ENCODE measurements at regions not wholly inside any gene's neighbourhood (a gene's known extent, or its start where the extent isn't known, plus 50 kb on each side); places are given as distances from the start of the nearest gene placed in this dataset.

DNA sequence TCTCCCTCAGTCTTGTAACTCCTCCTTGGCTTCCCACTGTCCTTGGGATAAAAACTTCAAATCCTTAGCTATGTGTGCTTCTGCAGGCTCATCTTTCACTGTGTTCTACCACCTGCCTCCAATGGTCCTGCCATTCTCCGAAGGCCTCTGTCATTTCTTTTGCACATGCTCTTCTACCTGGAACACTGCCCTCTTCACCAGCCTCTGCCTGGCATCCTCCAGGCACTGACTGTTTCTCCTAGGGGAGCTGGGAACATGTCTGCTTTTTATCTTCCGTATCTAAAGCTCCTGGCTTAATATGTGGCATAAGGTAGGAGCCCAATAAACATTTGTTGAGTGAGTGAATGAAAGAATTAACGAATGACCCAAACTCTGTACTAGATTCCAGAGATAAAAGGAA, 603.3 kb upstream of the TMEM132C start:
- TF ChIP-seq, protein P1, sequence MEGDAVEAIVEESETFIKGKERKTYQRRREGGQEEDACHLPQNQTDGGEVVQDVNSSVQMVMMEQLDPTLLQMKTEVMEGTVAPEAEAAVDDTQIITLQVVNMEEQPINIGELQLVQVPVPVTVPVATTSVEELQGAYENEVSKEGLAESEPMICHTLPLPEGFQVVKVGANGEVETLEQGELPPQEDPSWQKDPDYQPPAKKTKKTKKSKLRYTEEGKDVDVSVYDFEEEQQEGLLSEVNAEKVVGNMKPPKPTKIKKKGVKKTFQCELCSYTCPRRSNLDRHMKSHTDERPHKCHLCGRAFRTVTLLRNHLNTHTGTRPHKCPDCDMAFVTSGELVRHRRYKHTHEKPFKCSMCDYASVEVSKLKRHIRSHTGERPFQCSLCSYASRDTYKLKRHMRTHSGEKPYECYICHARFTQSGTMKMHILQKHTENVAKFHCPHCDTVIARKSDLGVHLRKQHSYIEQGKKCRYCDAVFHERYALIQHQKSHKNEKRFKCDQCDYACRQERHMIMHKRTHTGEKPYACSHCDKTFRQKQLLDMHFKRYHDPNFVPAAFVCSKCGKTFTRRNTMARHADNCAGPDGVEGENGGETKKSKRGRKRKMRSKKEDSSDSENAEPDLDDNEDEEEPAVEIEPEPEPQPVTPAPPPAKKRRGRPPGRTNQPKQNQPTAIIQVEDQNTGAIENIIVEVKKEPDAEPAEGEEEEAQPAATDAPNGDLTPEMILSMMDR (IDR thresholded peaks at IDR 0.05; ENCODE audit: low read depth, low read length): no peak
- TF ChIP-seq POLR2A (IDR thresholded peaks at IDR 0.05; ENCODE audit: extremely low read depth, insufficient read length): no peak
- TF ChIP-seq, protein P2, sequence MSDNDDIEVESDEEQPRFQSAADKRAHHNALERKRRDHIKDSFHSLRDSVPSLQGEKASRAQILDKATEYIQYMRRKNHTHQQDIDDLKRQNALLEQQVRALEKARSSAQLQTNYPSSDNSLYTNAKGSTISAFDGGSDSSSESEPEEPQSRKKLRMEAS (IDR thresholded peaks at IDR 0.05; ENCODE audit: low read depth, low read length): no peak
